Peyer's patch (tissue), 4 donors: ENCODE measurements at regions not wholly inside any gene's neighbourhood (a gene's known extent, or its start where the extent isn't known, plus 50 kb on each side); places are given as distances from the start of the nearest gene placed in this dataset.

ENCODE experiments used
- POLR2A ChIP-seq, 2 donors: fragments of 450-650 bp; IDR thresholded peaks; one replicate each; pipeline ENCODE4 v1.5.1; 2017; ENCODE audit warnings: antibody characterized with exemption in 2 of 2, mild to moderate bottlenecking in 2 of 2, moderate library complexity in 2 of 2
- TF ChIP-seq, protein P1 (sequence below), 6 experiments: fragments of 450-650 bp in 4 of 6; fragments of 200-600 bp in 2 of 6; sonication (generic) in 1 of 6; IDR thresholded peaks; one replicate each; pipeline ENCODE4 v1.5.1; 2017 to 2019; ENCODE audit warnings: antibody characterized with exemption in 6 of 6, mild to moderate bottlenecking in 3 of 6, moderate library complexity in 1 of 6

DNA sequence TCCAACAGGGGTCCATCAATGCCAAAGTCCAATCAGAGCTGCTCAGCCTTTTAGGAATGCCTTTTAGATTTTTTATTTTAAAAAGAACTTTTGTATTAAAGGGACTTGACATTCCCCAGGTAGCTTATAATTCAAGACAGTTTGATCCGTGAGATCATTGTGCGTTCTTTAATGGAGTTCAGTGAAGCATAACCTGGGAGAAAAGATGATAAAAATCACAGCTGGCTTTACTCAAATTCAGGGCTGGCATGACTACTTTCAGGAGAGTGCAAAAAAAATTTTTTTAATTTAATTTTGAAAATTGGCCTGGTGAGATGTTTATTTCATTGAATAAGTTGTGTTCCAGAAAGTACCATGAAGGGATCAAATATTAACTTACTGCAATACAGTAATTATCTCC, 118.2 kb downstream of the VCX2 start:
- TF ChIP-seq POLR2A (IDR thresholded peaks at IDR 0.05), result no peak
- TF ChIP-seq, protein P1, sequence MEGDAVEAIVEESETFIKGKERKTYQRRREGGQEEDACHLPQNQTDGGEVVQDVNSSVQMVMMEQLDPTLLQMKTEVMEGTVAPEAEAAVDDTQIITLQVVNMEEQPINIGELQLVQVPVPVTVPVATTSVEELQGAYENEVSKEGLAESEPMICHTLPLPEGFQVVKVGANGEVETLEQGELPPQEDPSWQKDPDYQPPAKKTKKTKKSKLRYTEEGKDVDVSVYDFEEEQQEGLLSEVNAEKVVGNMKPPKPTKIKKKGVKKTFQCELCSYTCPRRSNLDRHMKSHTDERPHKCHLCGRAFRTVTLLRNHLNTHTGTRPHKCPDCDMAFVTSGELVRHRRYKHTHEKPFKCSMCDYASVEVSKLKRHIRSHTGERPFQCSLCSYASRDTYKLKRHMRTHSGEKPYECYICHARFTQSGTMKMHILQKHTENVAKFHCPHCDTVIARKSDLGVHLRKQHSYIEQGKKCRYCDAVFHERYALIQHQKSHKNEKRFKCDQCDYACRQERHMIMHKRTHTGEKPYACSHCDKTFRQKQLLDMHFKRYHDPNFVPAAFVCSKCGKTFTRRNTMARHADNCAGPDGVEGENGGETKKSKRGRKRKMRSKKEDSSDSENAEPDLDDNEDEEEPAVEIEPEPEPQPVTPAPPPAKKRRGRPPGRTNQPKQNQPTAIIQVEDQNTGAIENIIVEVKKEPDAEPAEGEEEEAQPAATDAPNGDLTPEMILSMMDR (IDR thresholded peaks at IDR 0.05), result no peak
